IPS-20b (cell line): ENCODE measurements at regions not wholly inside any gene's neighbourhood (a gene's known extent, or its start where the extent isn't known, plus 50 kb on each side); places are given as distances from the start of the nearest gene placed in this dataset.

Experiments
- H3K27ac ChIP-seq: one replicate; pipeline ENCODE4 v1.5.1; 2013; ENCODE audit warnings: low read length
- H3K27me3 ChIP-seq: 2 replicates; pipeline ENCODE4 v1.6.1; 2013; ENCODE audit warnings: mild to moderate bottlenecking, low read length, inconsistent platforms; ENCODE audit not compliant: insufficient read depth
- H3K36me3 ChIP-seq: 2 replicates; pipeline ENCODE4 v1.6.1; 2013; ENCODE audit warnings: low read depth, mild to moderate bottlenecking, inconsistent platforms, low read length, moderate library complexity; ENCODE audit not compliant: insufficient read depth
- H3K4me1 ChIP-seq: 2 replicates; pipeline ENCODE4 v1.6.1; 2013; ENCODE audit warnings: mild to moderate bottlenecking, control low read depth, inconsistent platforms, low read length, moderate library complexity; ENCODE audit not compliant: insufficient read depth
- H3K4me3 ChIP-seq: 2 replicates; pipeline ENCODE4 v1.5.1; 2013; ENCODE audit warnings: mild to moderate bottlenecking, low read length, inconsistent platforms
- H3K9ac ChIP-seq: 2 replicates; pipeline ENCODE4 v1.6.1; 2013; ENCODE audit warnings: low read depth, mild to moderate bottlenecking, inconsistent platforms, low read length, moderate library complexity
- H3K9me3 ChIP-seq: 2 replicates; pipeline ENCODE4 v1.6.1; 2013; ENCODE audit warnings: mild to moderate bottlenecking, low read depth, low read length, inconsistent platforms; ENCODE audit not compliant: insufficient read depth

DNA sequence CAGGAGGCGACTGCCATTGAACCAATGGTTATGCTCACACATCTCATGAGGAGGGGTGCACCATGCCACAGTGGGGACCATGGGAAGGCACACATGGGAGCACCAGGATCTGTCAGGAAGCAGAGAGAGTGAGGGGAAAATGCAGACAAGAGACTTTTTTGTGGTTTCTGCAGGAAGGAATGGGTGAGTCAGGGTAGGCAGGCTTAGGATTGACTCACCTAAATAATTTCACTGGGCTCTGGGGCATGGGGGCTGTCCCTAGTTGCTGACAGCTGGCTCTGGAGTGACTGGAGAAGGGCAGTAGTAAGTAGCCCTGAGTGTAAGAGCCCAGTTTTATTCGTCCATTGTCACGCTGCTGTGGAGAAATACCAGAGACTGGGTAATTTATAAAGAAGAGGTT is 202.4 kb downstream of the AXIN2 start:
- H3K4me1 ChIP-seq = no peaks in the 10 kb centered on the region; the same call in 1 of the 2 replicates
- no peaks in the 10 kb centered on the region for H3K9me3 ChIP-seq
- H3K4me3 ChIP-seq = no peak overlapping the region
- H3K36me3 ChIP-seq = no peaks in the 10 kb centered on the region
- no peak overlapping the region for H3K27ac ChIP-seq
- no peak overlapping the region for H3K9ac ChIP-seq
- no peaks in the 10 kb centered on the region for H3K27me3 ChIP-seq

DNA sequence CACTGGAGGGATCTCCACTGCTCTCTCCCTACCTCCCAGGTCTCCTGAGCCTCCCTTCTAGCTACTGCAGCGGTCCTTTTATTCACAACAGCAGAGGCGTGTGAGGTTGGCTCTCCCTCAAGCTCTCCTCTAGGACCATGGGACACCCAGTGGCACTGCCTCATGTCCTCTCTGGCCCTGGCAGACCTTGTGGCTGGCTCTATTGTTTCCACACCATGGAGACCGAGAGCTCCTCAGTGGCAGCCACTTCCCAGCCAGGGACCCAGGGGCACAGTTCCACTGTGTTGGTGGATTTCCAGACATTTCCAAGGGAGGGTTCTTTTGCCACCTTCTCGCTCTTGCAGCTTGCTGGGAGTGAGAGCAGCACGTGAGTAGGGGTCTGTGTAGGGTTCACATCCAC is 204.9 kb downstream of the AXIN2 start:
- no peak overlapping the region for H3K9ac ChIP-seq
- H3K36me3 ChIP-seq = no peaks in the 10 kb centered on the region
- no peak overlapping the region for H3K27ac ChIP-seq
- H3K9me3 ChIP-seq = no peaks in the 10 kb centered on the region
- H3K4me3 ChIP-seq = no peak overlapping the region
- no peaks in the 10 kb centered on the region; the same call in 1 of the 2 replicates for H3K4me1 ChIP-seq
- no peaks in the 10 kb centered on the region for H3K27me3 ChIP-seq

DNA sequence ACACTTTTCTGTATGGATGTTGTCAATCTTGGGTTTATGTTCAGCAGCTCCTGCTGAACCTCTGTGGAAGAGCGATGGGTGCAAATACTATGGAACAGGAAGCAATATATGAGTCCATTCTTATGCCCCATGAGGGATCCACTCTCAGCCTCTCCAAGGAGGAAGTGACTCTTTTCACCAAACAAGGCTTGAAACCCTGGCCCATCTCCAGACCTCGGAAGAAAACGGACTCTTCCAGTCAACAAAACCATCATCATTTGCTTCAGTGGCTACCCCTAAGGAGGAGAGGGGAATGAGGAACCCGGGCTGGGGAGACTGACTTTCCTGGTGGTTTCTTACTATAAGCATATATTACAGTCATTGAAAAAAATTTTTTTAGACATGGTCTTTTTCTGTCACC is 206.2 kb downstream of the AXIN2 start:
- Histone ChIP-seq H3K4me1 (no peaks in the 10 kb centered on the region; the same call in 1 of the 2 replicates), H3K9ac (no peak overlapping the region)

DNA sequence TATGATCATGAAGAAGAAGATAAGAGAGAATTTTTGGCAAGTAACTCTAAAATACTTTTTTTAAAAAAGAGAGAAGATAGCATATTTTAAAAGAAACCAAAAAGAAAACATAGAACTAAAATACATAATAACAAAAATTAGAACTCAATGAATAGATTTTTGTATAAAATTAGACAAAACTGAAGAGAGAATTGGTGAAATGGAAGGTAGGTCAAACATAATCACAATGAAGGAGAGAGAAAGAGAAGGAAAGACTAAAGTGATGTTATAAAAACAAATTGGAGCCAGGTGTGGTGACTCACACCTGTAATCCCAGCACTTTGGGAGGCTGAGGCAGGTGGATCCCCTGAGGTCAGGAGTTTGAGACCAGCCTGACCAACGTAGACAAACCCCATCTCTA is 211.5 kb downstream of the AXIN2 start:
- Histone ChIP-seq H3K36me3 (no peaks in the 10 kb centered on the region), H3K4me1 (no peaks in the 10 kb centered on the region), H3K27ac (no peak overlapping the region), H3K9ac (no peak overlapping the region), H3K4me3 (no peak overlapping the region), H3K9me3 (no peaks in the 10 kb centered on the region), H3K27me3 (no peaks in the 10 kb centered on the region)

More for the DNA sequence above, 206.2 kb downstream of the AXIN2 start:
- no peak overlapping the region for H3K4me3 ChIP-seq
- no peaks in the 10 kb centered on the region for H3K36me3 ChIP-seq
- no peak overlapping the region for H3K27ac ChIP-seq
- H3K27me3 ChIP-seq = no peaks in the 10 kb centered on the region
- no peaks in the 10 kb centered on the region for H3K9me3 ChIP-seq

DNA sequence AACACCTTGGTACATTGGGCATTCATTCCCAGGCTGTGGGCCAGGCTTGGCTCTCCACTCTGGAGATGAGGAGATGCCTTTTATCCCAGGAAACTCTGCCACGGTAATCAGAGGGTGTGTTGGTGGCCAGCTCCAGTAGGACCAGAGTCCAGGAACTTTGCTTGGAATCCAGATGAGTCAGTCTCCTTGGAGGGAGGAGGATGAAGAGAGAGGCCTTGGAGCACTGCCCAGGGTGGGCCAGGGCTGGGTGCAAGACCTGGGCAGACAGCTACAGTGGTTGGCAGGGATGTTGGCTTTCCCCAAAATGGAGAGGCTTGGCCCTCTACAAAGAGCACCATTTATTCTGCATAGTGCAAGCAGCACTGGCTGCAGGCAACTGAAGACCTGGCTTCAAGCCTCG is 209.0 kb downstream of the RGS9 start:
- no peak overlapping the region for H3K27ac ChIP-seq
- no peaks in the 10 kb centered on the region for H3K27me3 ChIP-seq
- H3K4me3 ChIP-seq = no peak overlapping the region
- H3K4me1 ChIP-seq = no peaks in the 10 kb centered on the region
- H3K9ac ChIP-seq = no peak overlapping the region
- no peaks in the 10 kb centered on the region for H3K9me3 ChIP-seq
- H3K36me3 ChIP-seq = no peaks in the 10 kb centered on the region

DNA sequence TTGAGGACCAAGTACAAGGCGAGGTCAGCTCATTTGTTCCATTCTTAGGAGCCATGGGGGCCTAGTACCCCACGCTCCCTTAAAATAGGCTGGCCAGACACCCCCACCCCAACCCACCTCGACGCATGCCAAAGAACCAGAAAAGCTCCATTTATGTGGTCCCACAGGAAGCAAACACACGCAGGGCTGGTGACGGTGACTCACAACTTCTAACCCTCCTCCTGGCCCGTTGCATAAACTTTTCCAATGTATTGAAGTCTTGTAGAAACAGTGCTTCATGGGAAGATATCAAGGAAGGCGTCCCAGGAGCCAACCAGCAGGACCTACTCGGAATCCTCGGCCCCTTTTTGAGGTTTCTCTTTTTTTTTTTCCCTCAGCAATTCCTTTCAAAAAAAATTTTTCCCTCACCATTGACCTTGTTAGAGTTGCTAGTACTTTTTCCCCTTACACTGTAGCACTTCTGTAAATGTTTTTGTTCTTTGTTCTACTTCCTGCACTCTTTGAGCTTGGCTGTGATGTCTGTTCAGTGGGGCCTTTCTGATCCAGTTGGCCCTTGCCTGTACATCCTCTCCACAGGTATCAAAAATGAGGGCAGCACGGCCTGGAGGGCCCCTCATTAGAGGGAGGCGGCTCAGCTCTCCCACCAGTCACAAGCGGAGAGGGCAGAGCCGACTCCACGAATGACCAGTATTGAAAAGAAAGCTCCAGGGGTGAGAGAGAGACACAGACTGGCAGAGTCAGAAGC is 208.3 kb downstream of the RGS9 start:
- Histone ChIP-seq H3K9me3 (peaks cover 4% of the 10 kb centered on the region; the same call in 1 of the 2 replicates), H3K4me1 (no peaks in the 10 kb centered on the region), H3K27ac (no peak overlapping the region), H3K9ac (no peak overlapping the region), H3K27me3 (no peaks in the 10 kb centered on the region), H3K4me3 (no peak overlapping the region), H3K36me3 (no peaks in the 10 kb centered on the region)

DNA sequence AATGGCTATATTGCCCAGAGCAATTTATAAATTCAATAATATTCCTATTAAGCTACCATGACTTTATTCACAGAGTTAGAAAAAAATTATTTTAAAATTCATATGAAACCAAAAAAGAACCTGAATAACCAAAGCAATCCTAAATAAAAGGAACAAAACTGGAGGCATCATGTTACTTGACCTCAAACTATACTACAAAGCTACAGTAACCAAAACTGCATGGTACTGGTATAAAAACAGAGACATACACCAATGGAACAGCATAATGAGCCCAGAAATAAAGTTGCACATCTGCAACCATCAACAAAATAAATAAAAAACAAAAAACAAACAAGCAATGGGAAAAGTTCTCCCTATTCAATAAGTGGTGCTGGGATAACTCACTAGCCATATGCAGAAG is 203.2 kb downstream of the RGS9 start:
- no peak overlapping the region for H3K4me3 ChIP-seq
- H3K27me3 ChIP-seq = no peaks in the 10 kb centered on the region
- H3K27ac ChIP-seq = no peak overlapping the region

DNA sequence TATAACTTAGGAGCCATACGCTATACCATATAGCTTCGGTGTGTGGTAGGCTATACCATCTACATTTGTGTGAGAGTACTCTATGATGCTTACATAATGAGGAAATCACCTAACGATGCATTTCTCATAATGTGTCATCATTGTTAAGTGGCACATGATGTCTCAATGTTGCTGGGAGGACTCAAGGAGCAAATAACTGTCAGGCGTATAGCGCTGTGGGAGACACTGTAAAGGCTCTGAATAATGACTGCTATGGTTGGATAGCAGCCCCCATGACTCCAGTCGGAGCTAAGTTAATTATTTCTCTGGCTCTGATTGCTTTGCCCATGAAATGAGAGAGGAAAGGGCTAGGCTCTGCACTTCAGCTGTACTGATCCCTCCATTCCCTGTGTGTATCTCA is 197.2 kb downstream of the RGS9 start:
- Histone ChIP-seq H3K36me3 (no peaks in the 10 kb centered on the region), H3K9ac (no peak overlapping the region), H3K27ac (no peak overlapping the region), H3K4me1 (no peaks in the 10 kb centered on the region), H3K27me3 (no peaks in the 10 kb centered on the region), H3K4me3 (no peak overlapping the region), H3K9me3 (peaks cover 9% of the 10 kb centered on the region)

More for the DNA sequence above, 203.2 kb downstream of the RGS9 start:
- no peak overlapping the region for H3K9ac ChIP-seq
- no peaks in the 10 kb centered on the region for H3K4me1 ChIP-seq
- peaks cover 22% of the 10 kb centered on the region for H3K9me3 ChIP-seq
- no peaks in the 10 kb centered on the region for H3K36me3 ChIP-seq

DNA sequence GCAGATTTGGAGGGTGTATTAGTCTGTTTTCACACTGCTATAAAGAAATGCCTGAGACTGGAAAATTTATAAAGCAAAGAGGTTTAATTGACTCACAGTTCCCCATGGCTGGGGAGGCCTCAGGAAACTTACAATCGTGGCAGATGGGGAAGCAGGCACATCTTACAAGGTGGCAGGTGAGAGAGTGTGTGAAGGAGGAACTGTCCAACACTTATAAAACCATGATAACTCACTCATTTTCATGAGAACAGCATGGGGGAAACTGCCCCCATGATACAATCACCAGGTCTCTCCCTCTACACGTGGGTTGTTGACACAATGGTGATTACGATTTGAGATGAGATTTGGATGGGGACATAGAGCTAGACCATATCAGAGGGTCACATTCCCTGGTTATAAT is 195.6 kb downstream of the RGS9 start:
- H3K27ac ChIP-seq = no peak overlapping the region
- no peak overlapping the region for H3K4me3 ChIP-seq

DNA sequence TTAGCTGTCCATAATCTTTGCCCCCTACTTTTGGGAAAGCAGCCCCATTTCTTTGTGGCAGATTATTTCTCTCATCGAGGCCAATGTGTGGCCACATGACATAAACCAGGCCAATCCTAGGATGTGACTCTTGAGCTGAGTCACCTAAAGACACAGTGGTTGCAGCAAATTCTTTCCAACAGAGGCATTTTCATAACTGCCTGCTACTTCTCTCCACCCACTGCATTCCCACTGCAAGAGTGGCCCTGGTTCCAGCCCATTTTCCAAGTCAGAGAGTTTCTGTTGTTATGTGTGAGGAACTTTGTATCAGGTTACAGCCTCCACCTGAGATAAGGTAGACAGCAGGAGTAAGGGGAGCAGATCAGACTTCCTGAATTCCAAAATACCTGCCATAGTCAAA is 195.2 kb downstream of the RGS9 start:
- H3K27ac ChIP-seq = no peak overlapping the region
- H3K9ac ChIP-seq = no peak overlapping the region
- H3K9me3 ChIP-seq = no peaks in the 10 kb centered on the region
- no peaks in the 10 kb centered on the region for H3K27me3 ChIP-seq
- H3K36me3 ChIP-seq = no peaks in the 10 kb centered on the region
- H3K4me3 ChIP-seq = no peak overlapping the region
- H3K4me1 ChIP-seq = no peaks in the 10 kb centered on the region

More for the DNA sequence above, 195.6 kb downstream of the RGS9 start:
- Histone ChIP-seq H3K9me3 (no peaks in the 10 kb centered on the region), H3K36me3 (no peaks in the 10 kb centered on the region), H3K27me3 (no peaks in the 10 kb centered on the region), H3K9ac (no peak overlapping the region), H3K4me1 (no peaks in the 10 kb centered on the region)

DNA sequence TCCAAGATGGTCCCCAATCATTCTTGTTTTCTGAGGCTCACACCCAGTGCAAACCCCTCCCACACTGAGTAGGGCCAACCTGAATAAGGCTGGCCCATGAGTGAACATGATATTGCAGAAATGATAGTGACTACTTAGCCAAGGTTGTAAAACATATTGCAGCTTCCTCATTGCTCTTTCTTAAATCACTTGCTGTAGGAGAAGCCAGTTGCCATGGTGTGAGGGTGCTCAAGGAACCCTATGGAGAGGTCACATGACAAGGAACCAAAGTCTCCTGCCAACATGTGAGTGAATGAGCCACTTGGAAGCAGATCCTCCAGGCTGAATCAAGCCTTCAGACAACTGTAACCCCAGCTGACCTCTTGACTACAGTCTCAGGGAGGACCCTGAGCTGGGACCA is 191.4 kb downstream of the RGS9 start:
- no peaks in the 10 kb centered on the region for H3K36me3 ChIP-seq
- no peak overlapping the region for H3K27ac ChIP-seq
- no peaks in the 10 kb centered on the region for H3K4me1 ChIP-seq

DNA sequence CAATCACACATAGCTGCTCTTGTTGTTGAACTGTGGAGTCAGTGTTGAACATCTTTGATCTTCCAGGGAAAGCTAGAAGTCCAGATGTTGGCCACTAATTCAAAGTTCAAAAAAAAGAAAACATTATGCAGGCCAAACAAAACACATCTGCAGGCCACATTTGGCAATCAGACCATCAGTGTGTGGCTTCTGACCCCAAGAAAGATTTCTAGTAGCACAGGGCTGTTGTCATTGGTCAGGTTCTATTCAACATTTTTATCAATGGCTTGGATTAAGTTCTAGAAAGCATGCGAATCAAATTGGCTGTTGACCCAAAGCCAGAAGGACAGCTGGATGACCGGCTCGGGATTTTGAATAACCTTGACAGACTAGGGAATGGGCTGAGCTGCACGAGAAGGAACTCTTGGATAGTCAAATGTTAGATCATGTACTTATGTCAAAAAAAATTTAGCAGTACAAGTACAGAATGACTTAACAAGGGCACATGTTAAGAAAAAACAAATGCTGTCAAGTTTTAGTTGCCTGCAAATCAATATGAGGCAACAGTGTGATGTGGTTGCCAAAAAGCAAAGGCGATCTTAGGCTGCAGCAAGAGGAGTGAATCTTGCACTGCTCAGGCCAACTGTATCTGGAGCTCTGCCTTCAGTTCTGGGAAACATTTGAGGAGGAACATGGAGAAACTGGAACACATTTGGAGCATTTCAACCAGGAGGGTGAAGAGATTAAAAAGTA is 187.6 kb downstream of the RGS9 start:
- Histone ChIP-seq H3K36me3 (no peaks in the 10 kb centered on the region), H3K9ac (no peak overlapping the region), H3K27me3 (no peaks in the 10 kb centered on the region), H3K4me3 (no peak overlapping the region), H3K27ac (no peak overlapping the region), H3K4me1 (no peaks in the 10 kb centered on the region), H3K9me3 (no peaks in the 10 kb centered on the region; the same call in 1 of the 2 replicates)

More for the DNA sequence above, 191.4 kb downstream of the RGS9 start:
- Histone ChIP-seq H3K9me3 (no peaks in the 10 kb centered on the region; the same call in 1 of the 2 replicates), H3K27me3 (no peaks in the 10 kb centered on the region), H3K9ac (no peak overlapping the region), H3K4me3 (no peak overlapping the region)
